Cardiac muscle cell (in vitro differentiated cells and primary cell): ENCODE measurements at regions not wholly inside any gene's neighbourhood (a gene's known extent, or its start where the extent isn't known, plus 50 kb on each side); places are given as distances from the start of the nearest gene placed in this dataset.

Source experiments
- DNase-seq, 2 donors: peaks; one replicate each; pipeline versions ENCODE4 v3.0.0 to v3.0.0-alpha.2; 2010 to 2017; ENCODE audit warnings: low read depth in 1 of 2, low spot score in 1 of 2
- H3K27ac ChIP-seq: fragments of 200-600 bp; sonication (generic); 2 replicates; pipeline ENCODE4 v1.5.1; 2016
- H3K27me3 ChIP-seq: fragments of 200-600 bp; sonication (generic); 2 replicates; pipeline ENCODE4 v1.6.0; 2016; ENCODE audit warnings: control low read depth
- H3K36me3 ChIP-seq: fragments of 200-600 bp; sonication (generic); 2 replicates; pipeline ENCODE4 v1.5.1; 2016; ENCODE audit warnings: control low read depth
- H3K4me1 ChIP-seq: fragments of 200-600 bp; sonication (generic); 2 replicates; pipeline ENCODE4 v1.8.1; 2017; ENCODE audit warnings: low read depth, mild to moderate bottlenecking, mixed run types
- H3K4me3 ChIP-seq: fragments of 200-600 bp; sonication (generic); 2 replicates; pipeline ENCODE4 v1.5.1; 2016; ENCODE audit warnings: mild to moderate bottlenecking
- H3K9me3 ChIP-seq: fragments of 200-600 bp; sonication (generic); 2 replicates; pipeline ENCODE4 v1.5.1; 2017; ENCODE audit warnings: low read depth, mild to moderate bottlenecking, control low read depth
- CTCF ChIP-seq: IDR thresholded peaks from 2 replicates; pipeline ENCODE4 v1.5.1; 2012; ENCODE audit warnings: low read depth, mild to moderate bottlenecking, low read length

GRCh38 chr5:125874057-125874456 is 549.2 kb upstream of the GRAMD2B start:
- H3K4me1 ChIP-seq: peaks cover 4% of the 10 kb centered on the region
- no peaks in the 10 kb centered on the region for H3K36me3 ChIP-seq
- H3K4me3 ChIP-seq: no peak overlapping the region
- H3K27me3 ChIP-seq: no peaks in the 10 kb centered on the region
- no peaks in the 10 kb centered on the region for H3K9me3 ChIP-seq
- no peak overlapping the region for H3K27ac ChIP-seq
- TF ChIP-seq CTCF: no peak
- no peak for DNase-seq

- Histone ChIP-seq H3K27ac (no peak overlapping the region), H3K27me3 (no peaks in the 10 kb centered on the region), H3K36me3 (no peaks in the 10 kb centered on the region), H3K9me3 (no peaks in the 10 kb centered on the region), H3K4me3 (no peak overlapping the region), H3K4me1 (peaks cover 4% of the 10 kb centered on the region)
- TF ChIP-seq CTCF: no peak
- peak in 1 of 2 donors; percentile 9 for DNase-seq
Observed at GRCh38 chr5:125874717-125875116, 548.5 kb upstream of the GRAMD2B start.

- H3K27me3 ChIP-seq: no peaks in the 10 kb centered on the region
- no peaks in the 10 kb centered on the region for H3K36me3 ChIP-seq
- H3K27ac ChIP-seq: no peak overlapping the region
- H3K4me1 ChIP-seq: no peaks in the 10 kb centered on the region
- DNase-seq: peak in 1 of 2 donors; percentile 16
- no peak for TF ChIP-seq CTCF
- H3K9me3 ChIP-seq: no peaks in the 10 kb centered on the region
- H3K4me3 ChIP-seq: no peak overlapping the region
Observed at GRCh38 chr5:125877248-125877647, 546.0 kb upstream of the GRAMD2B start.

- no peaks in the 10 kb centered on the region for H3K36me3 ChIP-seq
- no peaks in the 10 kb centered on the region for H3K4me1 ChIP-seq
- DNase-seq: no peak
- H3K9me3 ChIP-seq: no peaks in the 10 kb centered on the region
- no peaks in the 10 kb centered on the region for H3K27me3 ChIP-seq
- no peak overlapping the region for H3K27ac ChIP-seq
- TF ChIP-seq CTCF: no peak
- no peak overlapping the region for H3K4me3 ChIP-seq
Observed at GRCh38 chr5:125882061-125882460, 541.1 kb upstream of the GRAMD2B start.

GRCh38 chr5:125883223-125883622 is 540.0 kb upstream of the GRAMD2B start:
- H3K27ac ChIP-seq: no peak overlapping the region
- H3K36me3 ChIP-seq: no peaks in the 10 kb centered on the region
- no peaks in the 10 kb centered on the region for H3K4me1 ChIP-seq
- H3K9me3 ChIP-seq: no peaks in the 10 kb centered on the region
- H3K27me3 ChIP-seq: no peaks in the 10 kb centered on the region
- no peak for TF ChIP-seq CTCF
- DNase-seq: no peak
- no peak overlapping the region for H3K4me3 ChIP-seq

GRCh38 chr5:125888358-125888757 is 534.9 kb upstream of the GRAMD2B start:
- Histone ChIP-seq H3K4me3 (no peak overlapping the region), H3K9me3 (no peaks in the 10 kb centered on the region), H3K36me3 (no peaks in the 10 kb centered on the region), H3K27ac (no peak overlapping the region), H3K27me3 (no peaks in the 10 kb centered on the region), H3K4me1 (peaks cover 6% of the 10 kb centered on the region)
- TF ChIP-seq CTCF: no peak
- DNase-seq: no peak
